Osteocyte (in vitro differentiated cells): ENCODE measurements at regions not wholly inside any gene's neighbourhood (a gene's known extent, or its start where the extent isn't known, plus 50 kb on each side); places are given as distances from the start of the nearest gene placed in this dataset.

Experiments
- DNase-seq: peaks from one replicate; pipeline ENCODE4 v3.0.0; 2021; ENCODE audit warnings: mixed read lengths; ENCODE audit not compliant: unreplicated experiment; ENCODE audit errors: extremely low spot score
- H3K27ac Mint-ChIP-seq: one replicate; pipeline ENCODE4 v1.8.0; 2021; ENCODE audit warnings: mild to moderate bottlenecking, mixed read lengths; ENCODE audit not compliant: unreplicated experiment
- H3K27me3 Mint-ChIP-seq: one replicate; pipeline ENCODE4 v1.8.0; 2021; ENCODE audit warnings: mixed read lengths; ENCODE audit not compliant: unreplicated experiment
- H3K36me3 Mint-ChIP-seq: one replicate; pipeline ENCODE4 v1.8.0; 2021; ENCODE audit warnings: mixed read lengths; ENCODE audit not compliant: unreplicated experiment
- H3K4me1 Mint-ChIP-seq: one replicate; pipeline ENCODE4 v1.8.0; 2021; ENCODE audit warnings: mixed read lengths; ENCODE audit not compliant: unreplicated experiment
- H3K4me3 Mint-ChIP-seq: one replicate; pipeline ENCODE4 v1.8.0; 2021; ENCODE audit warnings: mild to moderate bottlenecking, moderate library complexity, mixed read lengths; ENCODE audit not compliant: unreplicated experiment
- H3K9me3 Mint-ChIP-seq: one replicate; pipeline ENCODE4 v1.8.0; 2021; ENCODE audit warnings: mixed read lengths; ENCODE audit not compliant: unreplicated experiment
- CTCF ChIP-seq: fragments of 200-600 bp; sonication (generic); IDR thresholded peaks from 2 replicates; pipeline ENCODE4 v1.5.0; 2021; ENCODE audit warnings: antibody characterized with exemption, mild to moderate bottlenecking, moderate library complexity

GRCh38 chr3:73254062-73254461, 192.6 kb downstream of the EBLN2 start:
- Mint-ChIP-seq H3K4me1 (no peaks in the 10 kb centered on the region), H3K36me3 (no peaks in the 10 kb centered on the region), H3K27ac (no peak overlapping the region), H3K9me3 (no peaks in the 10 kb centered on the region), H3K4me3 (no peak overlapping the region), H3K27me3 (peaks cover 9% of the 10 kb centered on the region)
- no peak for DNase-seq
- no peak for TF ChIP-seq CTCF

- no peak for DNase-seq
- TF ChIP-seq CTCF = no peak
- Mint-ChIP-seq H3K4me3 (no peak overlapping the region), H3K9me3 (no peaks in the 10 kb centered on the region), H3K27ac (no peak overlapping the region), H3K36me3 (no peaks in the 10 kb centered on the region), H3K4me1 (no peaks in the 10 kb centered on the region), H3K27me3 (peaks cover 17% of the 10 kb centered on the region)
Observed at GRCh38 chr3:73255609-73256029, 194.2 kb downstream of the EBLN2 start.

- no peaks in the 10 kb centered on the region for H3K36me3 Mint-ChIP-seq
- no peaks in the 10 kb centered on the region for H3K9me3 Mint-ChIP-seq
- DNase-seq = no peak
- no peaks in the 10 kb centered on the region for H3K4me1 Mint-ChIP-seq
- H3K4me3 Mint-ChIP-seq = no peak overlapping the region
- H3K27me3 Mint-ChIP-seq = peaks cover 27% of the 10 kb centered on the region
- TF ChIP-seq CTCF = no peak
- H3K27ac Mint-ChIP-seq = no peak overlapping the region
Observed at GRCh38 chr3:73257186-73257585, 195.7 kb downstream of the EBLN2 start.

- no peak for TF ChIP-seq CTCF
- Mint-ChIP-seq H3K36me3 (no peaks in the 10 kb centered on the region), H3K9me3 (no peaks in the 10 kb centered on the region), H3K27me3 (peaks cover 23% of the 10 kb centered on the region), H3K4me1 (no peaks in the 10 kb centered on the region), H3K27ac (no peak overlapping the region), H3K4me3 (no peak overlapping the region)
- no peak for DNase-seq
Observed at GRCh38 chr3:73258057-73258456, 196.6 kb downstream of the EBLN2 start.

DNA sequence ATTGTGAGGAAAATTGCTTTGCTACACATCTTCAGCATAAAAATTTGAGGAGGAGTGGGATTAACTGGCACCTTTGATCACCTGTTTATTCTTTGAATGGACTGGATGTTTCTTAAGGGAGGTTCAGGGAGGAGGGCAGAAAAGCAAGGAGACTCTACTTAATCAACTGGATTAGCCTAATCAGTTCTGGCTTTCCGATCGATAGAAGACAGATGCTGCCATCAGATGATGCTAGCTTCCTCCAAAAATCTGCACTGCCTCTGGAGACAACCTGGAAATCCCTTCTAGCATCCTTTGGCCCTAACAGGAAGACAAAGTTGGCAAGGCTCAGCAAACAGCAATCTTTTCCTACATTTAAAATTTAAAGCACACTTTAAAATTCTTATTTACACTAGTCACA, 197.8 kb downstream of the EBLN2 start:
- no peak for TF ChIP-seq CTCF
- H3K27ac Mint-ChIP-seq = no peak overlapping the region
- H3K4me1 Mint-ChIP-seq = no peaks in the 10 kb centered on the region
- no peak for DNase-seq
- H3K36me3 Mint-ChIP-seq = no peaks in the 10 kb centered on the region
- no peak overlapping the region for H3K4me3 Mint-ChIP-seq
- no peaks in the 10 kb centered on the region for H3K9me3 Mint-ChIP-seq
- H3K27me3 Mint-ChIP-seq = peaks cover 20% of the 10 kb centered on the region
